ENCODE measurements at regions not wholly inside any gene's neighbourhood (a gene's known extent, or its start where the extent isn't known, plus 50 kb on each side); places are given as distances from the start of the nearest gene placed in this dataset.

- DNase-seq (ENCODE audit: low spot score in 2 of 2) = no peak
- TF ChIP-seq, protein P1, sequence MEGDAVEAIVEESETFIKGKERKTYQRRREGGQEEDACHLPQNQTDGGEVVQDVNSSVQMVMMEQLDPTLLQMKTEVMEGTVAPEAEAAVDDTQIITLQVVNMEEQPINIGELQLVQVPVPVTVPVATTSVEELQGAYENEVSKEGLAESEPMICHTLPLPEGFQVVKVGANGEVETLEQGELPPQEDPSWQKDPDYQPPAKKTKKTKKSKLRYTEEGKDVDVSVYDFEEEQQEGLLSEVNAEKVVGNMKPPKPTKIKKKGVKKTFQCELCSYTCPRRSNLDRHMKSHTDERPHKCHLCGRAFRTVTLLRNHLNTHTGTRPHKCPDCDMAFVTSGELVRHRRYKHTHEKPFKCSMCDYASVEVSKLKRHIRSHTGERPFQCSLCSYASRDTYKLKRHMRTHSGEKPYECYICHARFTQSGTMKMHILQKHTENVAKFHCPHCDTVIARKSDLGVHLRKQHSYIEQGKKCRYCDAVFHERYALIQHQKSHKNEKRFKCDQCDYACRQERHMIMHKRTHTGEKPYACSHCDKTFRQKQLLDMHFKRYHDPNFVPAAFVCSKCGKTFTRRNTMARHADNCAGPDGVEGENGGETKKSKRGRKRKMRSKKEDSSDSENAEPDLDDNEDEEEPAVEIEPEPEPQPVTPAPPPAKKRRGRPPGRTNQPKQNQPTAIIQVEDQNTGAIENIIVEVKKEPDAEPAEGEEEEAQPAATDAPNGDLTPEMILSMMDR (IDR thresholded peaks at IDR 0.05) = no peak
- TF ChIP-seq POLR2A (IDR thresholded peaks at IDR 0.05) (no peak), POLR2AphosphoS5 (IDR thresholded peaks at IDR 0.05) (no peak)
- H3K9me3 ChIP-seq = no peaks in the 10 kb centered on the region
- intact Hi-C loops (cut with DNase I; ENCODE audit: low total_unique reads) = no loop called here
- no peak overlapping the region for H3K4me3 ChIP-seq
- no peaks in the 10 kb centered on the region for H3K36me3 ChIP-seq
- no peak overlapping the region for H3K27ac ChIP-seq
- no peaks in the 10 kb centered on the region for H3K27me3 ChIP-seq
- H3K4me1 ChIP-seq = no peaks in the 10 kb centered on the region
These were observed 222.1 kb downstream of the SYK start for GRCh38 chr9:91023741-91024140.

- no peak overlapping the region for H3K27ac ChIP-seq
- H3K9me3 ChIP-seq = no peaks in the 10 kb centered on the region
- no peaks in the 10 kb centered on the region for H3K4me1 ChIP-seq
- no peak for DNase-seq (ENCODE audit: low spot score in 2 of 2)
- H3K27me3 ChIP-seq = no peaks in the 10 kb centered on the region
- no peak overlapping the region for H3K4me3 ChIP-seq
- intact Hi-C loops (cut with DNase I; ENCODE audit: low total_unique reads) = no loop called here
- H3K36me3 ChIP-seq = no peaks in the 10 kb centered on the region
- TF ChIP-seq POLR2A (IDR thresholded peaks at IDR 0.05) (no peak), POLR2AphosphoS5 (IDR thresholded peaks at IDR 0.05) (no peak)
- TF ChIP-seq, protein P1 (IDR thresholded peaks at IDR 0.05) = no peak
These were observed 223.2 kb downstream of the SYK start for GRCh38 chr9:91024841-91025240.

DNA sequence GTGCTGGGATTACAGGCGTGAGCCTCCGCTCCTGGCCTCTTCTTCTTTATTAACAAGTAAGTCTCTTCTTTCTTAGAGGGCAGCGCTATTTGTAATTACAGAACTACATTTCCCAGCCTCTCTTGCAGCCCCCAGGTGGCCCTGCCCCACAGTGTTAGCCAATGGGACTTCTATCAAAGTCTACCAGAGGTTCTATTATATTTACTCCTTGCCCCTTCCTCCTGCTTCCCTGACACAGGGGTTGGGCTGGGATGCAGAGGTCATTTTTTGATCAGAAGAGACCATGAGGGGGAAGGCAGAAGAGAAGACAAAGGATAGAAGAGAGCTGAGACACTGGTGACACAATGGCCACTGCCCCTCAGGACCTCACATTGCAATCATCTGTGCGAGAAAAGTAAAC is 224.2 kb downstream of the SYK start:
- H3K9me3 ChIP-seq = no peaks in the 10 kb centered on the region
- no peak overlapping the region for H3K27ac ChIP-seq
- H3K4me3 ChIP-seq = no peak overlapping the region
- H3K4me1 ChIP-seq = no peaks in the 10 kb centered on the region
- no peak for DNase-seq (ENCODE audit: low spot score in 2 of 2)
- TF ChIP-seq, protein P1 (IDR thresholded peaks at IDR 0.05) = no peak
- TF ChIP-seq POLR2A (IDR thresholded peaks at IDR 0.05) (no peak), POLR2AphosphoS5 (IDR thresholded peaks at IDR 0.05) (no peak)
- H3K27me3 ChIP-seq = no peaks in the 10 kb centered on the region
- H3K36me3 ChIP-seq = no peaks in the 10 kb centered on the region
- intact Hi-C loops (cut with DNase I; ENCODE audit: low total_unique reads) = no loop called here

- DNase-seq (ENCODE audit: low spot score in 2 of 2) = no peak
- TF ChIP-seq, protein P1 (IDR thresholded peaks at IDR 0.05) = no peak
- no peak for TF ChIP-seq POLR2A (IDR thresholded peaks at IDR 0.05)
- TF ChIP-seq POLR2AphosphoS5 (IDR thresholded peaks at IDR 0.05) = no peak
- Histone ChIP-seq H3K9me3 (no peaks in the 10 kb centered on the region), H3K27ac (no peak overlapping the region), H3K36me3 (no peaks in the 10 kb centered on the region), H3K4me3 (no peak overlapping the region), H3K27me3 (no peaks in the 10 kb centered on the region), H3K4me1 (no peaks in the 10 kb centered on the region)
- intact Hi-C loops (cut with DNase I; ENCODE audit: low total_unique reads) = no loop called here
These were observed 224.6 kb downstream of the SYK start for GRCh38 chr9:91026266-91026665.

DNA sequence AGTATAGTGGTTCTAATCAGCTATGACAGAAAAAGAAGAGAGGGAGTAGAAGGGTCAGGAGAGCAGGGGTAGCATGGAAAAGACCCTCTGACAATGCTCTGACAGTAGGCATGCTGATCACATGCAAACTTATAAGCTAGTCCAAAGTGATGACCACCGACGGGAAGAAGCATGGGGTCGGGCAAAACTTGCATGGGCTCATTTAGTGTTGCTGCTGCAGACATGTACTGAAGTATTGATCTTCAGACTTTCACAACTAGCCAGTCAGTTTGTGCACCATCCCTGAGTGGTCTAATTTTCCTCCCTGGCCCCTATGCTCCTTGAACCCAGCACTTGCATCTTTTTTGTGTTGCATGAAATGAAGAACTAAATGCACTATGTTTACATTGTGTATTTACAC is 225.4 kb downstream of the SYK start:
- H3K4me3 ChIP-seq = no peak overlapping the region
- H3K36me3 ChIP-seq = no peaks in the 10 kb centered on the region
- TF ChIP-seq POLR2AphosphoS5 (IDR thresholded peaks at IDR 0.05) = no peak
- no peak for TF ChIP-seq POLR2A (IDR thresholded peaks at IDR 0.05)
- TF ChIP-seq, protein P1 (IDR thresholded peaks at IDR 0.05) = no peak
- H3K27ac ChIP-seq = no peak overlapping the region
- no peak for DNase-seq (ENCODE audit: low spot score in 2 of 2)
- intact Hi-C loops (cut with DNase I; ENCODE audit: low total_unique reads) = no loop called here
- no peaks in the 10 kb centered on the region for H3K27me3 ChIP-seq
- no peaks in the 10 kb centered on the region for H3K4me1 ChIP-seq
- no peaks in the 10 kb centered on the region for H3K9me3 ChIP-seq

Measured in breast epithelium (tissue), 4 donors.